B cell (primary cell): ENCODE measurements at regions not wholly inside any gene's neighbourhood (a gene's known extent, or its start where the extent isn't known, plus 50 kb on each side); places are given as distances from the start of the nearest gene placed in this dataset.

ENCODE experiments used
- CTCF ChIP-seq: fragments of 200-600 bp; IDR thresholded peaks from one replicate; pipeline ENCODE4 v1.8.0; 2022; ENCODE audit warnings: antibody characterized with exemption, mild to moderate bottlenecking
- EZH2 ChIP-seq: IDR thresholded peaks from 2 replicates; pipeline ENCODE4 v1.6.1; 2012; ENCODE audit warnings: borderline replicate concordance, low read depth, mild to moderate bottlenecking, moderate library complexity, low read length; ENCODE audit not compliant: insufficient read depth, poor library complexity, severe bottlenecking

DNA sequence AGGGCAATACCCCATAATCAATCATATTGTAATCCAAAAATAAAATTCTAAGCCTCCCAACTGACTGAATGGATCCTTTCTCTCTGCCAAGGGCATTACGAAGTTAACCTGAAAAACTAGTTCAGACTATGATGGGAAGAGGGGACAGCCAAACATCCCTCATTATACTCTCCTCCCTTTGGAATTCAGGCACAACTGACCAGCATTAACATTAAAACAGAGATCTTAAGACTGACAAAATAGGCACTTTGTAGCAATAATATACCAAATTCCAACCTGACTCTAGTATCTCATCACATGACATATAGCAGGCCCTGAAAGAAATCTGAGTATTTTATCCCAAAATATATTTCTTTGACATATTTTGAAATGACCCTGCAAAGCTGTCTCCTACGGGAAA is 55.0 kb upstream of the SPP1 start:
- TF ChIP-seq CTCF (no peak), EZH2 (no peak)
